DOHH2 (cell line): ENCODE measurements at regions not wholly inside any gene's neighbourhood (a gene's known extent, or its start where the extent isn't known, plus 50 kb on each side); places are given as distances from the start of the nearest gene placed in this dataset.

Experiments used
- CTCF ChIP-seq: fragments of 200-600 bp; sonication (generic); IDR thresholded peaks from one replicate; pipeline ENCODE4 v1.5.1; 2014; ENCODE audit warnings: antibody characterized with exemption, mild to moderate bottlenecking, low read depth, low read length; ENCODE audit not compliant: poor library complexity, severe bottlenecking
- EZH2phosphoT487 ChIP-seq: fragments of 200-600 bp; sonication (generic); IDR thresholded peaks from 2 replicates; pipeline ENCODE4 v1.6.1; 2017; ENCODE audit warnings: borderline replicate concordance, mild to moderate bottlenecking, antibody characterized with exemption, low read length, moderate library complexity, mixed read lengths

DNA sequence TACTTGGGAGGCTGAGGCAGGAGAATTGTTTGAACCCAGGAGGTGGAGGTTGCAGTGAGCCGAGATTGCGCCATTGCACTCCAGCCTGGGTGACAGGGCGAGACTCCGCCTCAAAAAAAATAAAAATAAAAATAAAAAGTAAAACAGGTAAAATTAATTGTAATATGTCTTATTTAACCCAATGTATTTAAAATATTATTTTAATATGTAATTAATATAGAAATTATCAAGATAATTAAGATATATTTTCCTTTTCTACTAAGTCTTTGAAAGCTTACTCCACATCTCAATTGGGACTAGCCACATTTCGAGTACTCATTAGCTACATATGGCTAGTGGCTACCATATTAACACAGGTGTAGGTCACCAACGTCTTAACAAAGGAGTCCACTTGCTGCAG is 61.6 kb upstream of the IPO9 start:
- TF ChIP-seq CTCF (no peak), EZH2phosphoT487 (no peak)
